PFSK-1 (cell line): ENCODE measurements at regions not wholly inside any gene's neighbourhood (a gene's known extent, or its start where the extent isn't known, plus 50 kb on each side); places are given as distances from the start of the nearest gene placed in this dataset.

Experiments used
- TAF1 ChIP-seq: IDR thresholded peaks from 2 replicates; pipeline ENCODE4 v1.6.1; 2012; ENCODE audit warnings: low read length, control low read depth, borderline replicate concordance; ENCODE audit not compliant: insufficient read depth
- TF ChIP-seq, protein P1 (sequence below), 2 experiments: IDR thresholded peaks; 2 replicates each; pipeline versions ENCODE4 v1.6.1 to v1.8.0; 2011 to 2012; ENCODE audit warnings: low read depth in 2 of 2, low read length in 2 of 2, control low read depth in 1 of 2, inconsistent platforms in 1 of 2, mild to moderate bottlenecking in 1 of 2, moderate library complexity in 1 of 2; ENCODE audit not compliant: insufficient read depth in 1 of 2

DNA sequence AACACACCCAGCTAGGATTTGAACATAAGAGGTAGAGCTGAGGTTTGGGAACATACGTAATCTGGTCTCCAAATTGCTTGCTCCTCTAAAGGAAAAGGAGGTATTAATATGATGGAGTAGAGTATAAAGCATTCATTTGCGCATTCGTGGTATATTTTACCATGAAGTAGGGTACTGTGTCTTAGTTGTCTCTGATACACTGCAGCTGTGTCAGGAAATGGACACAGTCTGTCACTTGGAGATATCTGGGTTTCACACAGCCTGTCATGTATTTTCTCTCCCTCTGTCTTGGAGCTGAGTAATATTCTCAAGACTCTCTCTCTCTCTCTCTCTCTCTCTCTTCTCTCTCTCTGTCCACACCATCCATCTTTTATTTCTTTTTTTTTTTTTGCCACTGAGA is 274.8 kb upstream of the UGT8 start:
- TF ChIP-seq TAF1 = no peak
- TF ChIP-seq, protein P1, sequence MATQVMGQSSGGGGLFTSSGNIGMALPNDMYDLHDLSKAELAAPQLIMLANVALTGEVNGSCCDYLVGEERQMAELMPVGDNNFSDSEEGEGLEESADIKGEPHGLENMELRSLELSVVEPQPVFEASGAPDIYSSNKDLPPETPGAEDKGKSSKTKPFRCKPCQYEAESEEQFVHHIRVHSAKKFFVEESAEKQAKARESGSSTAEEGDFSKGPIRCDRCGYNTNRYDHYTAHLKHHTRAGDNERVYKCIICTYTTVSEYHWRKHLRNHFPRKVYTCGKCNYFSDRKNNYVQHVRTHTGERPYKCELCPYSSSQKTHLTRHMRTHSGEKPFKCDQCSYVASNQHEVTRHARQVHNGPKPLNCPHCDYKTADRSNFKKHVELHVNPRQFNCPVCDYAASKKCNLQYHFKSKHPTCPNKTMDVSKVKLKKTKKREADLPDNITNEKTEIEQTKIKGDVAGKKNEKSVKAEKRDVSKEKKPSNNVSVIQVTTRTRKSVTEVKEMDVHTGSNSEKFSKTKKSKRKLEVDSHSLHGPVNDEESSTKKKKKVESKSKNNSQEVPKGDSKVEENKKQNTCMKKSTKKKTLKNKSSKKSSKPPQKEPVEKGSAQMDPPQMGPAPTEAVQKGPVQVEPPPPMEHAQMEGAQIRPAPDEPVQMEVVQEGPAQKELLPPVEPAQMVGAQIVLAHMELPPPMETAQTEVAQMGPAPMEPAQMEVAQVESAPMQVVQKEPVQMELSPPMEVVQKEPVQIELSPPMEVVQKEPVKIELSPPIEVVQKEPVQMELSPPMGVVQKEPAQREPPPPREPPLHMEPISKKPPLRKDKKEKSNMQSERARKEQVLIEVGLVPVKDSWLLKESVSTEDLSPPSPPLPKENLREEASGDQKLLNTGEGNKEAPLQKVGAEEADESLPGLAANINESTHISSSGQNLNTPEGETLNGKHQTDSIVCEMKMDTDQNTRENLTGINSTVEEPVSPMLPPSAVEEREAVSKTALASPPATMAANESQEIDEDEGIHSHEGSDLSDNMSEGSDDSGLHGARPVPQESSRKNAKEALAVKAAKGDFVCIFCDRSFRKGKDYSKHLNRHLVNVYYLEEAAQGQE (IDR thresholded peaks at IDR 0.05; ENCODE audit: insufficient read depth in 1 of 2, low read depth in 2 of 2, low read length in 2 of 2) = no peak
